ENCODE measurements at regions not wholly inside any gene's neighbourhood (a gene's known extent, or its start where the extent isn't known, plus 50 kb on each side); places are given as distances from the start of the nearest gene placed in this dataset.
"Not testable (repeated sequence)": the region's sequence is repeated elsewhere in the genome, so short reads cannot be mapped to it uniquely, and the experiment has no call there.

DNA sequence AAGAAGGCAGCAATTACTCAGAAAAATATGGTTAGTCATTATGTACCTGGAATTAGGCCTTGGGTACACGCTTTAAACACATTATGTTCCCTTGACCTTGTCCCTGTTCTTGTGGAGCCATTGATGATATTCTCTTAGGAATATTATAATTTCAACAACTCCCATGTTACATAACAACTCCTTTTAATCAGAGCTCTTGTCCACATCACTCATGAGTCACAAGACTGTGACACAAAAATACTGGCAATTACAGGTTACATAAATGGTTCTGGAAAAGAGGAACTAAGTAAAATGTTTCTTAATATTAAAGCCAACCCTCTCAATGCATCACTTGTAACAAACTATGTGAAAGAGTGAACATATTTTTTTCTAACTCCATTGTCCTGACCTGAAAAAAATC lies 143.8 kb upstream of the PCLO start:
- DNase-seq (ENCODE audit: low read depth, low spot score): no peak

DNA sequence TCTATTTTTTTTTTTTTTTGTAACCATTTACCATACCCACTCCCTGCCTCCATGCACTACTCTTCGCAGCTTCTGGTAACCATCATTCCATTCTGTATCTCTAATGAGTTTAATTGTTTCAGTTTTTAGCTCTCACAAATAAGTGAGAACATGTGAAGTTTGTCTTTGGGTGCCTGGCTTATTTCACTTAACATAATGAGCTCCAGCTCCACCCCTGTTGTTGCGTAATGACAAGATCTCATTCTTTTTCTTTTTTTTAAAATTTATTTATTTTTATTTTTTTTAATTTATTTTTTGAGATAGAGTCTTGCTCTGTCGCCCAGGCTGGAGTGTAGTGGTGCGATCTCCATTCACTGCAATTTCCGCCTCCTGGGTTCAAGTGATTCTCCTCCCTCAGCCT lies 142.3 kb upstream of the PCLO start:
- DNase-seq (ENCODE audit: low read depth, low spot score): no peak

DNA sequence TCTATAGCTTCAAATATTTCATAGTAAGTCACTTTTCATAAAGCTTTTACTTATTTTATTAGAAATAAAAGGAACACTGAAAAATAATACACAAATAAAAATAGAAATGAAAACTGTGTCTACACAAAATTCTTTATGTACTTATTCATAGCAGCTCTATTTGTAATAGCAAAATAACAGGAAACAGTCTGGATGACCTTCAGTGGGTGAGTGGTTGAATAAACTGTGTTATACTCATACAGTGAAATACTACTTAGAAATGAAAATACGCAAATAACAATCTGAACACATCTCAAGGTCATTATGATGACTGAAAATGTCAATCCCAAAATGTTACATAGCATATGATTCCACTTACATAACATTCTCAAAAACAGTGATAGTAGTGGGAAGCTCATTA lies 138.7 kb upstream of the PCLO start:
- DNase-seq (ENCODE audit: low read depth, low spot score): peak; percentile 61

DNA sequence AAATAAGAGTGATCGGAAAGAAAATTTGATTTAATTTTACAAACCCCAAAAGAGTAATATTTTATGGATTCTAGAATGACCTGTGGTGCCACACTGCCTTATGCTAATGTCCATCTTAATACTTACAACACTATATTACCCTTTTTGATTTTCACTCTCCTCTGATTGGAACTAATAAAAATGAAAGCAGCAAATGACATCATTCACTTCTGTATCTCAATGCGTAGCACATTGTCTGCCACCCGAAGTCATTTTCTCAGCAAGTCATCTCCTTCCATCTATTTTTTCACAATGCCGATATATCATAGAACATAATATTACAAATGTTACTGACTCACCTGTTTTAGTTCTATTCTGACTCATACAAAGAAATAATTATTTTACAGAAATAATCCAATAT lies 127.5 kb upstream of the PCLO start:
- no peak for DNase-seq (ENCODE audit: low read depth, low spot score)

DNA sequence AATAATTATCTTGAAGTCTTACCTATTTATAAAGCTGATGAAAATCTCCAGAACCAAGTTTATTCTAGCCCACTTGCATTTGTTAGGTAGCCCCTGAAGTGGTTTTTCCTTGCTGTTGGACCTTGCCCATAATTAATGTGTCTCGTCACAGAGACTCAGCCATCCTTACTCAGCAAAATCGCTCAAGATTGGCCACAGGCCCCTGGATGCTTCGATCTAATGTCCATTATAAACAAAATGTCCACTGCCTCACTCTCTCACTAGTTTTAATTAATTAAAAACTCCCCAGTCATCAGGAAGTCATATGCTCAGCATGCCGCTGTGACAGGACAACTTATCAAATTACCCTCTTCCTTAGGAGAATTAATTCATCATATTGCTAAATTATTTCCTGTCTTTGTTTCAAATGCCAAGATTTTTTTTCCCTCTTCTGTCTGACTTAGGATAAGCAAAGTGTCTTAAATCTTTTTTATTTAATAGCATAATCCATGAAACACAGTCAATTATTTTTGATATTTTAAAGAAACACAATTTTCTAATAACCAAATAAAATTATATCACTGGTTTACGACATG lies 126.8 kb upstream of the PCLO start:
- no peak for DNase-seq (ENCODE audit: low read depth, low spot score)

DNA sequence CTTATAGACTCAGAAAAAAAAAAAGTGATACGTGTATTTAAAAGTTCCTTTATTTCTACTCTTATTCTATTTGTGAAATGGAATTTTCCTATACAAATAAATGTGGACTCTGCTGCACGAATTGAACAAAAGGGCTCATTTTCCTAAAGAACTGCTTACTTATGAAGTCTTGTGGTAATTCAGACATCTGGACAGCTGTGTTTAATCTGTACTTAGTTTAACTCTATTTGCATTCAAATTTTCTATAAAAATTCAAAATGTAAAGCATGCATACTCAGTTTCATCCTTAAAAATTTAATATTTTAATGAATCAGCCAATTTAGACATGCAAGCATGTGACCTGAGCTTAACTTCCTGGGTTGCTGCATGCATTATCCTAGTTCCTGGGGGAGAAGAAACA lies 118.0 kb upstream of the PCLO start:
- no peak for DNase-seq (ENCODE audit: low read depth, low spot score)

DNA sequence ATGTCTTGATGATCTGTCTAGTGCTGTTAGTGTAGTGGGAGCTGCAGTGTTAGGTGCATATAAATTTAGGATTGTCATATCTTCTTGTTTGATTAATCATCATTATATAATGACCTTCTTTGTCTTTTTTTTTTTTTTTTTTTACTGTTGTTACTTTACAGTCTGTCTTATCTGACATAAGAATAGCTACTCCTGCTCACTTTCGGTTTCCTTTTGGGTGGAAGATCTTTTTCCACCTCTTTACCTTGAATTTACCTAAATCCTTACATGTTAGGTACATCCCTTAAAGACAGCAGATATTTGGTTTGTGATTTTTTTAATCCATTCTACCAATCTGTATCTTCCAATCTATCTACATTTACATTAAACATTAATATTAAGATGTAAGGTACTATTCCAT lies 113.6 kb upstream of the PCLO start:
- DNase-seq (ENCODE audit: low read depth, low spot score): no peak

DNA sequence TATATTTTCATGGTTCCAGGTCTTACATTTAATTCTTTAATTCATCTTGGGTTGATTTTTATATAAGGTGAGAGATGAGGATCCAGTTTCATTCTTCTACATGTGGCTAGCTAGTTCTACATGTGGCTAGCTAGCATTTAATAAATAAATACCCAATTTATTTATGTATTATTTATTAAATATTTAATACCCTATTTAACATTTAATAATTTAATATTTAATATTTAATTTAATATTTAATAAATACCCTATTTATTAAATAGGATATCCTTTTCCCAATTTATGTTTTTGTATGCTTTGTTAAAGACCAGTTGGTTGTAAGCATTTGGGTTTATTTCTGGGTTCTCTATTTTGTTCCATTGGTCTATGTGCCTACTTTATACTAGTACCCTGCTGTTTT lies 111.0 kb upstream of the PCLO start:
- DNase-seq (ENCODE audit: low read depth, low spot score): no peak

DNA sequence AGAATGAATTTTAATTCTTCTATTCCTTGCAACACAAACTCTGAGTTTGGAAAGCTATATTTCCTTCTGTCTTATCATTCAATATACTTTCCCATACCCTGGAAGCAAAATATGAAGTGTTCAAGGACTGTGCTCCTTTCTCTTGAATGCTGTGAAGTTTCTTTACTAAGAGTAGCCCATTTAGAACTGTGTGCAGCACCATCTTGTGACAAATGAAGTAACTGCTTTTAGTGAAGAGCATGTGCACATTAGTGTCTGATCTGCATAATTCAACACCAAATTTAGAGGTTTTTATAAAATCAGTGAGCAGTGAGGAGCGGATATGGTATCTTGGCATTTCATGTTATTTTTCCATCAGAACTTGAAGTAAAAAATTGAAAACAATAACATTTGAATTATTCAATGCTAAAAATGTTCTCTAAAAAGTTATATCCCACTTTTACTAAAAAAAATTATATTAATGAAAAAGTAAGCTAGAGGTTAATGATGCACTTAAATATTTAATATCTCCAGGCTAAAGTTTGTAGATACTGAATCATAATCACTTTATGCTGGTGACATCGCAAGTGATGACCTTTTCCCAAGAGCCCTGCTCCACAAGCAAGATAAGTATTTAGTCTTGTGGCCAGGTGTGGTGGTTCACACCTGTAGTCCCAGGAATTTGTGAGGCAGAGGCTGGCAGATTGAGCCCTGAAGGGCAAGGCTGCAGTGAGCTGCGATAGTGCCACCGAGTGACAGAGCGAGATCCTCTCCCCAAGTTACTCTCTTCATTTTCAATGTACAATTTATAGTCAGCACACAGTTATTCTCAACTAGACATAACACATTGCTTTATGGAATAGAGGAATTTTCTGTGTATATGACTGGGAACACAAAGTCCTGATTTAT lies 108.8 kb upstream of the PCLO start:
- no peak for DNase-seq (ENCODE audit: low read depth, low spot score)

DNA sequence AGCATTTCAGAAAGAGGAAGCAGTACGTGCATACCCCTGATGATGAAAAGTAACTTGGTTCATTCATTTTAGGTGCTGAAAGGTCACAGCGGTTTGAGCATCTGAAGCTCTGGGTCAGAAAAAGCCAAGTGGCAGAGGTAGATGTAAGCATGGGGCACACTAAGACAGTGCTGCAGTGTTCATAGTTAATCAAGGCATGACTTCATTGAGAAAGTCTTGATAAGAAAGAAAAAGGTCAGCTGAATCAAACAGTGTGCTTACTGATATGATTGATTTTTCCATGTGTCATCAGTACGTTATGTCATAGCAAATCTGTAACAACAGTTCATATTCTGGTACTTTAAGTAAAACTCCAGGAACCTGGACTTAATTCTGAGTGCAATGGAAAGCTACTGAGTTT lies 107.7 kb upstream of the PCLO start:
- no peak for DNase-seq (ENCODE audit: low read depth, low spot score)

DNA sequence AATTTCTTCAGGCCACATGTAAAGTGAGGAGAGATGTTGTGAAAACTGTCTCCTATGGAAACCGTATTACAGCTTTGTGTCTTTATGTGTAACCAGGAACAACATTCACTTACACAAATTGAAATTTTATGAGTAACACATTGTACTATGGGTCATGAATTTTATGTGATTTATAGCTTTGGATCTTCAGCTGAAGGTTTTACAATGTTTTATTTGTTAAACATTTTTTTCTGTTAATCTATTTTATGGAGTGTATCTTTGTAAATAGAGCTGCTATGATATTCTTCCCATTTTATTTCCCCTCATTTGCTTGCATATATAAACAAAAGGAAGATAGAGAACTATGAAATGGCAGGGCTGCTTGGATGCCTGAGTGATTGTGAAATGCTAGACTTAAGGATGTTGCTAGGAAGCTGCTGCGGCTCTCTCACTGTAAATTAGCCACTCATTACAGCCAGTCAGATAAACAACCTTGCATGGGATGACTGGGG lies 104.5 kb upstream of the PCLO start:
- DNase-seq (ENCODE audit: low read depth, low spot score): no peak

DNA sequence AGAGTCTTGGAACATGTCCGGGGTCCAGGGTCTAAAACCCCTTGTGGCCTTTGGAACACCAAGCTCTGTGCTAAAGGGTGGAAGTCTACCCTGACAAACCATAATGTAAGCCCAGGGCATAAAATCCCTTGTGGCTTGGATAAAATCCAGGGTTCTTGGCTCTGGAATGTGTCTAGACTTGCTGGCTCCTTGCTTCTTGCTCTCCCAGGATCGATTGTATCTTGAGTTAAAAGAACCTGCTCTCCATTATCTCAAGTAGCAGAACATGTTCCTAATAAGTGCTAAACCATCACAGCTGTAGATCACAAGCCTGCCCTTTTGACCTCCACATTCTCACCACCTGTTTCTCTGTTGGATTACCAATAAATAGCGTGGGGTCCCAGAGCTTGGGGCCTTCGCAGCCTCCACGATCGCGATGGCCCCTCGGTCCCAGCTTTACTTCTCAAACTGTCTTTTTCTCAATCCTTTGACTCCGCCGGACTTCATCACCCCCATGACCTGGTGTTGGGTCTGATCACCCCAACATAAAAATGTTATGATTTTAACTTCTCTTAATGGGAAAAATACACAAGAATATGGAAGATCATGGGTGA lies 100.9 kb upstream of the PCLO start:
- not testable (repeated sequence) for DNase-seq (ENCODE audit: low read depth, low spot score)

DNA sequence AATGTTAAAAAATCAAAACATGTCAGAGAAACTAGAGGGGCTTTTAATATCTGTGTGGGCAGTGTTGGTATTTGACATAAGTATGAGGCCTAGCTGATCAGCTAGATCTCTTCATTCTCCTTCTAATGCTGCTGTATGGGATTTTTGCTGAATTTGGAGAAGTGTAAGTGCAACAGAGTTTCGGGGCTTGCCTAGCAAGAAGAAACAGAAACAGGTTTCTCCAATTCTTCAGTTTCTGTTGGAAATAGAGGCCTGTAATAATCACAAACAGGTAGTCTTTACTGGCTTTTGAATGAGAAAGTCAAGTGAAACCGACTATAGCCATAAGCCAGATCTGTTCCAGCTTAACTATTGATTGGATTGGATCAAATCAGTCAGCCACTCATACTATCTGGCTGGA lies 96.4 kb upstream of the PCLO start:
- DNase-seq (ENCODE audit: low read depth, low spot score): no peak

DNA sequence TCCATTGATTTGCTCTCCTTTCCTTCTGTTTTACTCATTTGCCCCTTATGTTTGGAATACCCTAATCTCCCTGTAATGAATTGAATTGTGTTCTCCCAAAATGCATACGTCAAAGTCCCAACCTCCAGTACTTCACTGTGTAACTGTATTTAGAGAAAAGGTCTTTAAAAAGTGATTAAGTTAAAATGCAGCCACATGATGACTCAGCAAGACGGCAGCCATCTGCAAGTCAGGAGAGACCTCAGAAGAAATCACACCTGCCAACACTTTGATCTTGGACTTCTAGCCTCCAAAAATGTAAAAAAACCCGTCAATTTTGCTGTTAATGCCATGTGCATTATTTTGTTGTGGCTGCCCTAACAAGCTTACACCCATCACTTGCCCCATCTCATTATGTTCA lies 85.3 kb upstream of the PCLO start:
- no peak for DNase-seq (ENCODE audit: low read depth, low spot score)

DNA sequence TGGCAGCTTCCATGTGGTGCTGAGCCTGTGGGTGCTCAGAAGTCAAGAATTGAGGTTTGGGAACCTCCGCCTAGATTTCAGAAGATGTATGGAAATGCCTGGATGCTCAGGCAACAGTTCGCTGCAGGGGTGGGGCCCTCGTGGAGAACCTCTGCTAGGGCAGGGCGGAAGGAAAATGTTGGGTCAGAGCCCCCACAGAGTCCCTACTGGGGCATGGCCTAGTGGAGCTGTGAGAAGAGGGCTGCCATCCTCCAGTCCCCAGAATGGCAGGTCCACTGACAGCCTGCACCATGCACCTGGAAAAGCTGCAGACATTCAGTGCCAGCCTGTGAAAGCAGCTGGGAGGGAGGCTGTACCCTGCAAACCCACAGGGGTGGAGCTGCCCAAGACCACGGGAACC lies 56.5 kb upstream of the PCLO start:
- DNase-seq (ENCODE audit: low read depth, low spot score): not testable (repeated sequence)

DNA sequence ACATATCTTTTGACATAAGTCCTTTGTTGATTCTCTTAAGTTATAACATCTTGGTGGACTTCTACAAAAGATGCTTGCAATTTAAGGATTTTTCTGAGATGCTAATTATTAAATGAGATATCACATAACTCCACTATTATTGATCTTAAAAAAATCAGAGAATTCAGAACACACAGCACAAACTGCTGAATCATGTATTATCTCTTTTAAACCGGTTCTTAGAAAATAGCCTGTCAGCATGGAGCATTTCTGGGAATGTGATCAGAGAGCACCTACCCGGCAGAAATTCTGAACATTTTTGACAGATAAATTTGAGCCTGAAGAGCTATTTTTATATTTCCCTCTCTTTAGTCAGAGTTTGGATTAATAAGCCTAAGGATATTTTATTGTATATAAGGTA lies 50.2 kb upstream of the PCLO start:
- DNase-seq (ENCODE audit: low read depth, low spot score): no peak
